Gastroesophageal sphincter (tissue), 4 donors: ENCODE measurements at regions not wholly inside any gene's neighbourhood (a gene's known extent, or its start where the extent isn't known, plus 50 kb on each side); places are given as distances from the start of the nearest gene placed in this dataset.

Experiments used
- ATAC-seq: fragments of 150-250 bp; one replicate; pipeline ENCODE4 v1.9.1; 2016; ENCODE audit warnings: mild to moderate bottlenecking, moderate library complexity
- H3K27ac ChIP-seq, 4 donors: fragments of 200-600 bp; sonication (generic) in 3 of 4; 1 replicate in 3 of 4; 2 replicates in 1 of 4; pipeline ENCODE4 v1.5.1; 2016 to 2019
- H3K27me3 ChIP-seq: fragments of 200-600 bp; sonication (generic); one replicate; pipeline ENCODE4 v1.5.1; 2019
- H3K36me3 ChIP-seq, 2 donors: fragments of 200-600 bp; sonication (generic); one replicate each; pipeline ENCODE4 v1.5.1; 2019; ENCODE audit warnings: control low read depth in 1 of 2
- H3K4me1 ChIP-seq, 3 donors: fragments of 200-600 bp; sonication (generic); 1 replicate in 2 of 3; 2 replicates in 1 of 3; pipeline ENCODE4 v1.5.1; 2016 to 2019; ENCODE audit warnings: control low read depth in 2 of 3
- H3K4me3 ChIP-seq, 2 donors: fragments of 200-600 bp; sonication (generic); one replicate each; pipeline ENCODE4 v1.5.1; 2019; ENCODE audit warnings: mild to moderate bottlenecking in 1 of 2, moderate library complexity in 1 of 2
- H3K9me3 ChIP-seq, 3 donors: fragments of 200-600 bp; sonication (generic); one replicate each; pipeline ENCODE4 v1.5.1; 2017 to 2019; ENCODE audit warnings: control low read depth in 2 of 3
- CTCF ChIP-seq, 4 experiments: fragments of 200-600 bp in 2 of 4; fragments of 450-650 bp in 2 of 4; sonication (generic) in 1 of 4; IDR thresholded peaks; one replicate each; pipeline ENCODE4 v1.5.1; 2017 to 2019; ENCODE audit warnings: antibody characterized with exemption in 4 of 4, mild to moderate bottlenecking in 2 of 4, moderate library complexity in 2 of 4
- EP300 ChIP-seq: sonication (generic); formaldehyde crosslinking; IDR thresholded peaks from one replicate; pipeline ENCODE4 v1.6.1; 2017; ENCODE audit warnings: antibody characterized with exemption, mild to moderate bottlenecking
- POLR2A ChIP-seq, 2 donors: fragments of 450-650 bp; IDR thresholded peaks; one replicate each; pipeline ENCODE4 v1.6.1; 2017; ENCODE audit warnings: antibody characterized with exemption in 2 of 2, mild to moderate bottlenecking in 2 of 2, moderate library complexity in 1 of 2
- POLR2AphosphoS5 ChIP-seq: sonication (generic); formaldehyde crosslinking; IDR thresholded peaks from one replicate; pipeline ENCODE4 v1.6.1; 2017; ENCODE audit warnings: antibody characterized with exemption
- WGBS, 2 donors: methylation state at CpG; one replicate each; pipeline ENCODE4 v1.1.5; 2018; ENCODE audit warnings: low coverage in 1 of 2; 5-methylcytosine and 5-hydroxymethylcytosine counted together

- 10 to 19% methylated on average over 3 to 5 of the region's 5 CpGs for WGBS, 2 donors
- TF ChIP-seq POLR2AphosphoS5 (no peak), CTCF (IDR thresholded peaks at IDR 0.05) (no peak), POLR2A (IDR thresholded peaks at IDR 0.05) (no peak), EP300 (no peak)
- no peak overlapping the region for H3K27ac ChIP-seq
- H3K4me3 ChIP-seq = no peak overlapping the region
- no peaks in the 10 kb centered on the region for H3K9me3 ChIP-seq
- no peaks in the 10 kb centered on the region for H3K36me3 ChIP-seq
- no peak for ATAC-seq
- no peaks in the 10 kb centered on the region for H3K4me1 ChIP-seq
- H3K27me3 ChIP-seq = peaks cover 6% of the 10 kb centered on the region
Measured at GRCh38 chr18:5728531-5728930, 166.8 kb downstream of the TMEM200C start.

GRCh38 chr18:5726011-5726410 is 169.3 kb downstream of the TMEM200C start:
- Histone ChIP-seq H3K27me3 (peaks cover 6% of the 10 kb centered on the region), H3K9me3 (no peaks in the 10 kb centered on the region), H3K4me1 (no peaks in the 10 kb centered on the region), H3K4me3 (no peak overlapping the region), H3K27ac (no peak overlapping the region), H3K36me3 (no peaks in the 10 kb centered on the region)
- ATAC-seq = no peak
- TF ChIP-seq CTCF (IDR thresholded peaks at IDR 0.05) (no peak), POLR2AphosphoS5 (no peak), POLR2A (IDR thresholded peaks at IDR 0.05) (no peak), EP300 (no peak)

GRCh38 chr18:5721924-5722323 is 173.4 kb downstream of the TMEM200C start:
- TF ChIP-seq EP300 = no peak
- no peak for TF ChIP-seq POLR2AphosphoS5
- no peak for TF ChIP-seq POLR2A (IDR thresholded peaks at IDR 0.05)
- no peak for TF ChIP-seq CTCF (IDR thresholded peaks at IDR 0.05)
- Histone ChIP-seq H3K36me3 (no peaks in the 10 kb centered on the region), H3K27ac (no peak overlapping the region), H3K4me3 (no peak overlapping the region), H3K9me3 (no peaks in the 10 kb centered on the region), H3K4me1 (no peaks in the 10 kb centered on the region), H3K27me3 (peaks cover 14% of the 10 kb centered on the region)
- ATAC-seq = no peak
- 73 to 76% methylated on average over 5 to 9 of the region's 10 CpGs for WGBS, 2 donors

GRCh38 chr18:5720132-5720531 is 175.2 kb downstream of the TMEM200C start:
- TF ChIP-seq POLR2A (IDR thresholded peaks at IDR 0.05) (no peak), POLR2AphosphoS5 (no peak), EP300 (no peak), CTCF (IDR thresholded peaks at IDR 0.05) (no peak)
- WGBS, 2 donors = 55% methylated on average over 4 of the region's 9 CpGs; no CpG with 5 or more reads in 1 of the 2 donors
- H3K27me3 ChIP-seq = peaks cover 14% of the 10 kb centered on the region
- H3K36me3 ChIP-seq = no peaks in the 10 kb centered on the region
- no peak overlapping the region for H3K27ac ChIP-seq
- no peak for ATAC-seq
- no peaks in the 10 kb centered on the region for H3K9me3 ChIP-seq
- no peaks in the 10 kb centered on the region for H3K4me1 ChIP-seq
- no peak overlapping the region for H3K4me3 ChIP-seq

GRCh38 chr18:5717256-5717655 is 173.5 kb upstream of the EPB41L3 start:
- no peak for TF ChIP-seq CTCF (IDR thresholded peaks at IDR 0.05)
- no peaks in the 10 kb centered on the region for H3K36me3 ChIP-seq
- no peak for ATAC-seq
- no peak overlapping the region for H3K27ac ChIP-seq
- H3K4me1 ChIP-seq = no peaks in the 10 kb centered on the region
- H3K4me3 ChIP-seq = no peak overlapping the region
- no peaks in the 10 kb centered on the region for H3K9me3 ChIP-seq
- peaks cover 14% of the 10 kb centered on the region for H3K27me3 ChIP-seq
